ENCODE measurements at regions not wholly inside any gene's neighbourhood (a gene's known extent, or its start where the extent isn't known, plus 50 kb on each side); places are given as distances from the start of the nearest gene placed in this dataset.

GRCh38 chr15:45776772-45777171 is 141.9 kb downstream of the SQOR start:
- in situ Hi-C loops (cut with HindIII; ENCODE audit: low pct_unique_long_range_greater_than_20kb, low sequenced_read_pairs): no loop called here
- no TSS peak for BruUV-seq (replicated peaks)
- Histone ChIP-seq H3K36me3 (ENCODE audit: control insufficient read depth, insufficient read depth, low read length) (no peaks in the 10 kb centered on the region), H3K9me3 (ENCODE audit: control insufficient read depth, insufficient read depth, low read depth, low read length) (no peaks in the 10 kb centered on the region), H3K27me3 (ENCODE audit: control insufficient read depth, insufficient read depth, low read length) (no peaks in the 10 kb centered on the region), H3K4me1 (ENCODE audit: control insufficient read depth, insufficient read depth, low read length) (no peaks in the 10 kb centered on the region), H3K27ac (ENCODE audit: low read length) (no peak overlapping the region), H3K4me3 (ENCODE audit: low read depth in 2 of 2, low read length in 2 of 2) (no peak overlapping the region)
- ChIA-PET POLR2A (no interaction called here), CTCF (no interaction called here)
- intact Hi-C loops (cut with micrococcal nuclease; ENCODE audit: unreplicated experiment): no loop called here
- DNase-seq (ENCODE audit: low read depth, low spot score) (no peak), ATAC-seq (no peak)
- no peak for TF ChIP-seq REST (IDR thresholded peaks at IDR 0.05; ENCODE audit: insufficient read depth in 1 of 2, low read depth in 2 of 2, low read length in 1 of 2)
- TF ChIP-seq CTCF (IDR thresholded peaks at IDR 0.05): no peak
- TF ChIP-seq TCF7L2 (IDR thresholded peaks at IDR 0.05; ENCODE audit: low read depth, low read length): no peak
- no peak for TF ChIP-seq SIN3A (IDR thresholded peaks at IDR 0.05; ENCODE audit: borderline replicate concordance, insufficient read depth, low read depth, low read length)
- TF ChIP-seq POLR2AphosphoS5 (IDR thresholded peaks at IDR 0.05; ENCODE audit: low read depth, low read length): no peak

GRCh38 chr15:45777781-45778180 is 143.0 kb downstream of the SQOR start:
- Histone ChIP-seq H3K36me3 (ENCODE audit: control insufficient read depth, insufficient read depth, low read length) (no peaks in the 10 kb centered on the region), H3K4me3 (ENCODE audit: low read depth in 2 of 2, low read length in 2 of 2) (no peak overlapping the region), H3K4me1 (ENCODE audit: control insufficient read depth, insufficient read depth, low read length) (no peaks in the 10 kb centered on the region), H3K9me3 (ENCODE audit: control insufficient read depth, insufficient read depth, low read depth, low read length) (no peaks in the 10 kb centered on the region), H3K27ac (ENCODE audit: low read length) (no peak overlapping the region), H3K27me3 (ENCODE audit: control insufficient read depth, insufficient read depth, low read length) (no peaks in the 10 kb centered on the region)
- intact Hi-C loops (cut with micrococcal nuclease; ENCODE audit: unreplicated experiment) (no loop called here), in situ Hi-C loops (cut with HindIII; ENCODE audit: low pct_unique_long_range_greater_than_20kb, low sequenced_read_pairs) (no loop called here)
- ChIA-PET POLR2A (no interaction called here), CTCF (no interaction called here)
- no peak for TF ChIP-seq REST (IDR thresholded peaks at IDR 0.05; ENCODE audit: insufficient read depth in 1 of 2, low read depth in 2 of 2, low read length in 1 of 2)
- TF ChIP-seq TCF7L2 (IDR thresholded peaks at IDR 0.05; ENCODE audit: low read depth, low read length): no peak
- DNase-seq (ENCODE audit: low read depth, low spot score) (no peak), ATAC-seq (no peak)
- no TSS peak for BruUV-seq (replicated peaks)
